Right cardiac atrium (tissue), 5 donors: ENCODE measurements at regions not wholly inside any gene's neighbourhood (a gene's known extent, or its start where the extent isn't known, plus 50 kb on each side); places are given as distances from the start of the nearest gene placed in this dataset.

Experiments used
- ATAC-seq, 2 donors: fragments of 200-7000 bp; cut with Tn5 transposase; one replicate each; pipeline versions ENCODE4 v1.8.0 to v1.9.1; 2020; ENCODE audit warnings: moderate library complexity in 2 of 2, mild to moderate bottlenecking in 1 of 2
- DNase-seq, 3 donors: peaks; one replicate each; pipeline ENCODE4 v3.0.0-alpha.2; 2020
- H3K27ac ChIP-seq: one replicate; pipeline ENCODE4 v1.5.1; 2013; ENCODE audit warnings: mild to moderate bottlenecking, low read length, control low read depth, moderate library complexity
- H3K27me3 ChIP-seq: one replicate; pipeline ENCODE4 v1.6.1; 2013; ENCODE audit not compliant: control insufficient read depth, insufficient read depth
- H3K4me1 ChIP-seq: one replicate; pipeline ENCODE4 v1.6.1; 2013; ENCODE audit warnings: low read length; ENCODE audit not compliant: control insufficient read depth, insufficient read depth
- H3K4me3 ChIP-seq: one replicate; pipeline ENCODE4 v1.5.1; 2013; ENCODE audit warnings: low read length, control low read depth
- H3K9me3 ChIP-seq: one replicate; pipeline ENCODE4 v1.6.1; 2013; ENCODE audit warnings: low read length; ENCODE audit not compliant: control insufficient read depth
- WGBS: extraction: QIAGEN DNeasy Blood & Tissue Kit; methylation state at CpG from one replicate; pipeline ENCODE4 v1.1.7; 2013; 5-methylcytosine and 5-hydroxymethylcytosine counted together
- intact Hi-C, 4 donors: fragments of 100-400 bp; cut with DNase I; formaldehyde crosslinking; loops; one replicate each; pipeline versions ENCODE4 v1.11.0 to v1.14.0; 2022 to 2023
- donor health status: healthy with polysubstance abuse.
- donor health status: DM: no; HTN: yes; CAD: no.
- donor health status: DM: no; HTN: no; CAD: no.
- donor health status: DM: no; HTN: yes; CAD: no; lungs with severe emphysema.
- donor health status: DM: yes; HTN: yes; CAD: no.

DNA sequence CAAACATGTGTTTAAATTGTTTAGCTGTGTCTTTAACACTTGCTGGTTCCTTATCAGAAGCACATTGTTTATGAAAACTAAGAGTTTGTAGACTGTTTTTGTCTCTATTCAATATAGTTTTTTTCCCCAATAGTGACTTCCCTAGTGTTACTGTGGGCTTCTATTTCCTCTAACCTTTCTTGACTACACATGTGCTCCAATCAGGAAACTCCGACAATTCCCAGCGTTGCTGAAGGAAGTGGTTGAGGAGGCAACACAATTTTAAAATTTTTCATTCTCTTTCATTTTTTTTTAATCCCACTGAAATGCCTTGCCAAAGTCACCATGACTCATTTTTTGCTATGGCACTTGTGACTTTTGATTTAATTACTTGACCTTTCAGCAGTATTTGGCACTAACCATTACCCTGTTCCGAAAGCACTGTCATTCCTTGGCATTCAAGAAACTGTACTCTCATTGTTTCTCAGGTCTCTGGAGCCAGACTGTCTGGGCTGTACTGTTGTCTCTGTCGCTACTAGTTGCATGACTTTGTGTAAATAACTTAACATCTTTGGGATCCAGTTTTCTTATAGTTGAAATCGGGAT is 67.6 kb upstream of the FREM3 start:
- no peak overlapping the region for H3K4me3 ChIP-seq
- DNase-seq, result no peak
- H3K27ac ChIP-seq, result no peak overlapping the region
- 51% methylated on average over 5 of the region's 5 CpGs for WGBS
- H3K9me3 ChIP-seq, result no peaks in the 10 kb centered on the region
- ATAC-seq, result peak; percentile 51 to 89
- H3K27me3 ChIP-seq, result no peaks in the 10 kb centered on the region
- H3K4me1 ChIP-seq, result no peaks in the 10 kb centered on the region
- intact Hi-C loops, result no loop called here

DNA sequence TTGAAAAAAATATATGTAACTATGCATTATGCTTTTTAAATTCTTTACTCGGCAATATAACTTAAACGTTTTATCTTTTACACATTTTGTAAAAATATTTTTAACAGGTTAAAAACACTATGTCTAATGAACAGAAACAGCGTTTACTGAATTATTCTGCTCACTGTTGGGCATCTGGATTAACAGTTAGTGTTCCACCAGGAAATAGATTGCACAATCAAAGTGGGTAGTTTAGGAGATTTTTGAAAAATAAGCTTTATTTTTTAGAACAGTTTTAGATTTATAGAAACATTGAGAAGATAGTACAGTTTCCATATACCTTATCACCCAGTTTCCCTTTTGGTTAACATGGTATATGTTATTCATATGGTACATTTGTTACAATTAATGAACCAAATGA is 63.1 kb upstream of the FREM3 start:
- no peaks in the 10 kb centered on the region for H3K27me3 ChIP-seq
- intact Hi-C loops, result no loop called here
- H3K9me3 ChIP-seq, result no peaks in the 10 kb centered on the region
- 59% methylated on average over 3 of the region's 3 CpGs for WGBS
- no peak for ATAC-seq
- no peak overlapping the region for H3K27ac ChIP-seq
- H3K4me3 ChIP-seq, result no peak overlapping the region
- no peaks in the 10 kb centered on the region for H3K4me1 ChIP-seq
- no peak for DNase-seq

GRCh38 chr4:143762511-143762910 is 62.0 kb upstream of the FREM3 start:
- H3K4me3 ChIP-seq, result no peak overlapping the region
- 84% methylated on average over 2 of the region's 2 CpGs for WGBS
- H3K27ac ChIP-seq, result no peak overlapping the region
- H3K9me3 ChIP-seq, result no peaks in the 10 kb centered on the region
- H3K4me1 ChIP-seq, result no peaks in the 10 kb centered on the region
- no peaks in the 10 kb centered on the region for H3K27me3 ChIP-seq
- DNase-seq, result no peak
- no peak for ATAC-seq
- intact Hi-C loops, result no loop called here
